HG02852 (cell line): ENCODE measurements at regions not wholly inside any gene's neighbourhood (a gene's known extent, or its start where the extent isn't known, plus 50 kb on each side); places are given as distances from the start of the nearest gene placed in this dataset.
"Not testable (repeated sequence)": the region's sequence is repeated elsewhere in the genome, so short reads cannot be mapped to it uniquely, and the experiment has no call there.

Experiments used
- ATAC-seq: cut with Tn5 transposase; IDR thresholded peaks from one replicate; pipeline ENCODE4 v1.9.1; 2021; ENCODE audit warnings: mild to moderate bottlenecking, moderate library complexity; ENCODE audit not compliant: unreplicated experiment

DNA sequence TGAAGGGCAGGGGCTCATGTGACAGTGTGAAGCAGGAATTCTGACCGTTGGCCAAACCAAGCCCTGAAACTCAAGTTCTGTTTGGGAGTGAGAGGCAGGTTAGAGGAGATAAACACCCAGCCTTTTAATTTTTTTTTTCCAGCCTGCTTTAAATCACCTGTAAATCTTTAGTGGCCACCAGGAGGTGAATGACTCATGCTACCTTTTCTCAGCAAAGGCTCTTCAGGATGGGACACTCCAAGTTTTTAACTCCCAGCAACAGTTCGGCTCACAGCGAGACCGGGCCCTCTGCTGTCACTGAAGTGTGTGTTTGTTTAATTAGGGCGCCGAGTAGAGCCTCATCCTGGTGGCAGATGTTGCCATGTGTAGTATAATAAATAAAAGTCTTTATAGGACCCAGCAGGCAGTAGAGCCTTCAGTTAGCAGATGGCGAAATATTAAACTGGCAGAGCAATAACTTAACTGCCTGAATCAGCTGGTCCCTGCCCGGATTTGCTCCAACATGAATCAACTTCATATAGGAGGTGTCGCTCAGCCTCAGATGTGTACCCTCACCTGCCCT lies 180.3 kb downstream of the NPIPA7 start:
- not testable (repeated sequence) for ATAC-seq

DNA sequence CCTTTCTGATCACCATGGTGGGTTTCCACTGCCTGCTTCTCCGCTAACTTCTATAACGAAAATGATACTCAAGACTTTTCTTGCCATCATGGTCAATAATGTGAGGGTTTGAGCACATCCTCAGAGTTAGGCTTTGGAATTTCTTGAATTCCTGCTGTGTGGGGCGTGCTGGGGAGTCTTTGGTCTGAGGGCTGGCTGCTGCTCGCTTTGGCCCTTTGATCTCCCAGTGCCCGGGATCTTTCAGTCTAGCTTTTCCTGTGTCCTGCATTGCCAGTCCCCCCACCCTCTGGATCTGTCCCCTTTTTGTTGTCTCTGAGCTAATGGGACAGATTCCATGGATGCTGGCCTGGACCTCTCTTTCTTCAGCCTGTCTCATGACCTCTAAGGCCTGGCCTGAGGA lies 182.6 kb downstream of the NPIPA7 start:
- not testable (repeated sequence) for ATAC-seq

GRCh38 chr16:16563962-16564361 lies 185.0 kb downstream of the NPIPA7 start:
- not testable (repeated sequence) for ATAC-seq

DNA sequence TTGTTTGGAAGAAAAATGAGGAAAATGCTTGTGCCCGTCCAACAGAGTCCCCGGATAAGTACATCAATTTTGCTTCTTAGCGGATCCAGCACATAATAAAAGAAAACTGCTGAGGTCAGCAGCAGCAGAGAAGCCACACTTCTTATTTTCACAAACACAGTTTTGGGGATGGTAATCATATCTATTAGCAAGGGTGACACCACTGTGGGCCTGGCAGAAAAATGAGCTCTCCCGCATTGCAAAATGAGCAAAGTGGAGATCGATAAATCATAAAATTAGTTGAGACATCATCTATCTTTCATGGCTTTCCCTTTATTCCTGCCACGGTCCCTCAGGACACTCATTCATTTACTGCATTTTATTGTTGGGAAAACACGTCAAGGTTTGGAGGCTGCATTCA lies 186.4 kb downstream of the NPIPA7 start:
- not testable (repeated sequence) for ATAC-seq

- ATAC-seq: not testable (repeated sequence)
These were observed 191.1 kb downstream of the NPIPA7 start for GRCh38 chr16:16570055-16570454.

- not testable (repeated sequence) for ATAC-seq
These were observed 191.9 kb downstream of the NPIPA7 start for GRCh38 chr16:16570874-16571273.

GRCh38 chr16:16572130-16572774 lies 193.3 kb downstream of the NPIPA7 start:
- ATAC-seq: not testable (repeated sequence)

DNA sequence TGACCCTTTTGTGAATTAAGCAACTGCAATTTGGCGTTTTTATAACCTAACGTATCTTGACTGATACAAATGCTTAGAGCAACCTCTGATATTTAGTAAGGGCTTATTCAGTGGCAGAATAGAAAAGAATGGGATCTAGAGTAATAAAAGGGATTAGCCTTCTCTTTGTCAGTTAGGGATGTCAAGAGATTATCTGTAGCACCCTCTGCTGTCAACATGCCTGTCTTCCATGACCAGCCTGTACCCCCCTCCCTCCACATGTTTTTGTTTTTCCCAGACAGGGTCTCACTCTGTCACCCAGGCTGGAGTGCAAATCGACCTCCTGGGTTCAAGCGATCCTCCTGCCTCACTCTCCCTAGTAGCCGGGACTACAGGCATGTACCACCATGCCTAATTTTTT lies 198.1 kb downstream of the NPIPA7 start:
- ATAC-seq: not testable (repeated sequence)

- no peak for ATAC-seq
These were observed 199.8 kb downstream of the NPIPA7 start for GRCh38 chr16:16578701-16579100.

DNA sequence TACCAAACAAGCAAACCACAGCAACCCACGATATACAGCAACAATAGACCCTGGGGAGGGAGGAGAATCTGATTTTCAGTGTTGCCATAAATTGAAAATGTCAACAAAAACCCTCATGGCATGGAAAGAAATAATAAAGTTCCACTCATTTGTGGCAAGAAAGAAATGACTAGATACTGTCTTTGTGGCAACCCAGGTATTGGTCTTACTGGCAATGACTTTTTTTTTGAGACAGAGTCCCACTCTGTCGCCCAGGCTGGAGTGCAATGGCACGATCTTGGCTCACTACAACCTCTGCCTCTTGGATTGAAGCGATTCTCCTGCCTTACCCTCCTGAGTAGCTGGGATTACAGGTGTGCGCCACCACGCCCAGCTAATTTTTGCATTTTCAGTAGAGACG lies 204.0 kb downstream of the NPIPA7 start:
- ATAC-seq: not testable (repeated sequence)

DNA sequence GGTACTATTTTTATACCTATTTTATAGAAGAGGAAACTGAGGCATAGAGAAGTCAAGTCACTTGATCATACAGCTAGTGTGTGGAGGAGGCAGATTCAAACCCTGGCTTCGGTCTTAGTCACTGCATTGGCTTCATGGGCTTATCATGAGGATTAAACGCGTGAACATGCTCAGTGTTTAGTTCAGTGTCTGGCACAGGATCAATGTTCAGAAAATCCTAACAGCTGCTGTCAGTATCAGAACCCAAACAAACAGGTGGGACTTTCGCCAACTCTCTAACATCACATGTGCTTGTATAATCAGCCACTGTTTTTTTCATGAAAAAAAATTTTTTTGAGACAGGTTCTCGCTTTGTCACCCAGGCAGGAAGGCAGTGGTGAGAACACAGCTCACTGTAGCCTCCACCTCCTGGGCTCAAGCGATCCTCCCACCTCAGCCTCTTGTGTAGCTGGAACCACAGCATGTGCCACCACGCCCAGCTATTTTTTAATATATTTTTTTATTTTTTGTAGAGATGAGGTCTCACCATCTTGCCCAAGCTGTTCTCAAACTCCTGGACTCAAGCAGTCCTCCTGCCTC lies 207.2 kb downstream of the NPIPA7 start:
- ATAC-seq: not testable (repeated sequence)

DNA sequence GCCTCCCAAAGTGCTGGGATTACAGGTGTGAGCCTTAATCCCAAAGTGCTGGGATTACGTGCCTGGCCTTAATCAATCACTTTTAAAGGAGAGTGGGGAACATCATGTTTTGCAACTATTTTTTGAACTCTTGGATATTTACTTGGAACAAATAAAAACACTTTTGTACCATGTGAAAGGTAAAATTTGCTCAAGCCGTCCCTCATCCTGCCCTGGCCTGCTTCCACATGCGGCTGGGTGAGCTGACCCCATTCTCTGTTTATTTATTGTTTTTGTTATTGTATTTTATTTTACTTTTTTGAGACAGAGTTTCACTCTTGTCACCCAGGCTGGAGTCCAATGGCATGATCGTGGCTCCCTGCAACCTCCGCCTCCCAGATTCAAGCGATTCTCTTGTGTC lies 208.0 kb downstream of the NPIPA7 start:
- not testable (repeated sequence) for ATAC-seq

DNA sequence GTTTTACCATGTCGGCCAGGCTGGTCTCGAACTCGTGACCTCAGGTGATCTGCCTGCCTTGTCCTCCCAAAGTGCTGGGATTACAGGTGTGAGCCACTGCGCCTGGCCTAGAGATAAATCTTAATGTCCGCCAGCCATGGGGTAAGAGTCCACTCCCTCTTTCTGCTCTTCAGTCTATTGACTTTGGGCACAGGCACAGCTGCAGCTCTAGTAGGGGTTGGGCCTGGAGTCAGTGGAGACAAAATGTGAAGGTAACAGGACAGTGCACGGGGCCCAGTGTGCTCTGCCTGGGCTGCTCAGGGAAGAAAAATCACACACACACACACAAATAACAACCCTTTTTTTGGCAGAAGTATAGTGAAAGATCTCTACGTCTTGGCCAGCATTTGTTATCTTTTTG lies 209.5 kb downstream of the NPIPA7 start:
- not testable (repeated sequence) for ATAC-seq

DNA sequence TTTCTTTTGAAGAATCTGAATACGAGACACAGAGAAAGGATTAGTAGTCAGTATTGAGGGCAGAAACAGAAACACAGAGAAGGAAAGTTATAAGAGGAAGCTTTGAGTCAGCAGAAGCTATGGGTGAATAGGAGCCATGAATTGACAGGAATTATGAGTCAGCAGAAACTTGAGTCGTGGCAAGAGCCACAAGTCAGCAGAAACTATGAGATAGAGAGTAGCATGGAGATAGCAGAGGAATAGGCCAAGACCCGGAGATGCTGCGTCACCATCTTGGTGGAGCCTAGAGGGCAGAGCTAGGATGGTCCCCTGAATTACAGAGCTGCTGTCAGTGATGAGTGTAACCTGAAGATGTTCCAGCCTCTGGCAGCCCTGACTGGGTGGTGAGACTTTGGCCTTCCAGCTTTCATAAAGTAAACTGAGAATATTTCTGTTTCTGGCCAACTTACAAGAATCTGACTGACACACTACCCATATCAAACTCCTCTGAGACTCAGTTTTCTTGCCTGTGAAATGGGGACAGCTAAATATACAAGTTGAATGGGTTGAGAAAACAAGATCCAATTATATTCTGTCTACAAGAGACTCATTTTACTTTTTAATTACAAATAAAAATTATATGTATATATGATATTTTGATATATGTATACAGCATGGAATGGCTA lies 211.8 kb downstream of the NPIPA7 start:
- ATAC-seq: peak; percentile 46

DNA sequence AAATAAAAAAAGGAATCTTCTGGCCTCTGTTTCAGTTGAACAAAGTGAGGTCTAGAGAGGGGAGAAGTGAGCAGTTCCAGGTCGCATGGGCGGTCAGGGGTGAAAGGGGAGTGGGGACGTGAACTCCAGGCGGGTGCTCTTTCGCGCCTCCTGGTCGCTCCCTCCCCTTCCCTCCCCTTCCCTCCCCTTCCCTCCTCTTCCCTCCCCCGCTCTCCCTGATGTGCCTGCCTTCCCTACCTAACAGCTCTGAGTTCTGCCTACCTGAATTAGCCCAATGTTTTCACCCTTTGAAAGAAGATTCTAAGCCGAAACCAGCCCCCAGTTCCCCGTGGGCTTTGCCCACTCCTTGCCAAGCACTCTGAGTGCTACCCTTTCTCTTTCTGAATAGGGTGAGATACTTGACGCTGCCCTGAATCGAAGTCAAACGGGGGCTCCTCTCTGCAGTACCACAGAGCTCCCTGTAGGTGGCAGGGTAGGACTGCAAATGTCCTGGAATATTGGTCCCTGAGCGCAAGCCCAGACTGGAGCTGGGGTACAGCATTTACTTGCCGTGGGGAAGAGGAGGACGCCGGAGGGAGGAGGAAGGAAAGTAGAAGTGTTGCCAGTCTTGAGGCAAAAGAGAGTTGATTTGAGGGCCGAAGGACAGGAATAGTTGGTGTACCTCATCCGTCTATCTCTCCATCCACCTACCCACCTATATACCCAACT lies 214.4 kb downstream of the NPIPA7 start:
- not testable (repeated sequence) for ATAC-seq

- not testable (repeated sequence) for ATAC-seq
These were observed 216.2 kb downstream of the NPIPA7 start for GRCh38 chr16:16595029-16595718.

GRCh38 chr16:16601239-16601638 lies 222.3 kb downstream of the NPIPA7 start:
- ATAC-seq: not testable (repeated sequence)

DNA sequence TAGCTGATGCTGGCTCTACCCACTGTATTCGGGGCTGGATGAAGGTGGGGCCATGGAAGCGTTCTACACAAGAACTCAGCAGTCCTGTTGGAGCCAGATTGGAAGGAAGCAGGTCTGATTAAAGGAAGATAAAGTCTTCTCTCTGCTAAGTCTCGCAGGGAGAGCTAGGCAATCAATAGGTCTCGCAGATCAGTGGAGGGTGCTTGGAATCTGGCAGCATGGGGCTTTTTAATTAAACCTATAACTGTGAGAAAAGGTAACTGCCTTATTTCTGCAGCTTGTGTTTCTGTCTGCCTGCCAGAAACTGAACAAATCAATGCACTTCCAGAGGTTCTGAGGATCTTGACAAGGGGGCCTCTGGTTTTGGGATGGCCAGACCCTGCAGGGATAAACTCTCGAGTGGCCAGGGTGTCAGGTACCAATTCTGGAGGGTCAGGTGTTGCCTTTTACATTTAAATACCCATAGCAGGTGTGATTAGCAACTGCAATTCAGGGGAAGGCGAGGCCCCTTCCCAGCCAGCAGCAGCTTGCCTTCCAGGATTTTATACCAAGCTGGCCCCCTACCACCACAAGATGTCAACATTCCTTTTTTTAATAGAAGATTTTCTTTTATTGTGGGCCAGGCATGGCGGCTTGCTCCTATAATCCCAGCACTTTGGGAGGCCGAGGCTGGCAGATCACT lies 228.6 kb downstream of the NPIPA7 start:
- ATAC-seq: not testable (repeated sequence)

DNA sequence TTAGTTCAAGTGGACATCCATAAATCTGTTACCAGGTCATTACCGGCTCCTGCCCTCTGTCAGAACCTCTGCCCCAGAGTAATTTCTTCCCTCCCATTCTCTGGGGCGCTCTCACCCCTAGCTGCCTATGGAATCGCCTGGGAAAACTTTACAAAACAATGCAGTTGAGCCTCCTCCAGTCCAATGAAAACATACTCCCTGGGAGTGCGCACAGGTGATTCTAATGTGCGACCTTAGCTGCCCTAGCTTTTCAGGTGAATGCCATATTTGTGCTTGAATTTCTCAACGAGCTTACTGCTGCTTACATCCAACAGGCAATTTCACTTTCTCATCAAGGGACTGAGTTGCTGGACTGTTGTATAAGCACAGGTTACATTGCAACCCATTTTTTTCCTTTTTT lies 230.7 kb downstream of the NPIPA7 start:
- ATAC-seq: not testable (repeated sequence)

- not testable (repeated sequence) for ATAC-seq
These were observed 231.5 kb downstream of the NPIPA7 start for GRCh38 chr16:16610389-16610967.
